HG03520 (cell line): ENCODE measurements at regions not wholly inside any gene's neighbourhood (a gene's known extent, or its start where the extent isn't known, plus 50 kb on each side); places are given as distances from the start of the nearest gene placed in this dataset.

Source experiments
- ATAC-seq: cut with Tn5 transposase; IDR thresholded peaks from one replicate; pipeline ENCODE4 v1.9.1; 2021; ENCODE audit warnings: mild to moderate bottlenecking, moderate library complexity; ENCODE audit not compliant: unreplicated experiment

DNA sequence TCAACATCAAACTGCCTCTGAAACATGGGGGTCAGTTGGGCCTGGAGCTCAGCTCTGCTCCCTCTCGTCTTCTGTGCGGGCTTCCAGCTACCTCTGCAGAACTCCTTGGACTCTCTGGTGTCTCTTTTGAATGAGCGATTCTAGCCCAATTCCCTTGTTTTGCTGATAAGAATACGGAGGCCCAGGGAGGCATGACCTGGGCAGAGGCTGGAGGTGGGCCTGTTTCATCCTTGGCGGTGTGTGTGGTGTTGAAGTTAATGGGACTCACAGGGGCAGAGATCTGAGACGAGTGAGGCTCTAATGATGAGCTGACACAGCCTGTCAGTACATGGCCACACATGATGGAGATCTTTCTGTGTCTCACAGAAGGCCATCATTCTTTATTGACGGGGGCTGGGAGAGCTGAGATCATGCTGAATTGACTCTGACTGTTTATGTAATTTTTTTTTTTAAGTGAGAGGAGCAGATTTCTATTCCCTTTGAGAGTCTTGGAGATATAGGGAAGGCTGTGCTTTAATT, 134.5 kb downstream of the URB2 start:
- no peak for ATAC-seq

DNA sequence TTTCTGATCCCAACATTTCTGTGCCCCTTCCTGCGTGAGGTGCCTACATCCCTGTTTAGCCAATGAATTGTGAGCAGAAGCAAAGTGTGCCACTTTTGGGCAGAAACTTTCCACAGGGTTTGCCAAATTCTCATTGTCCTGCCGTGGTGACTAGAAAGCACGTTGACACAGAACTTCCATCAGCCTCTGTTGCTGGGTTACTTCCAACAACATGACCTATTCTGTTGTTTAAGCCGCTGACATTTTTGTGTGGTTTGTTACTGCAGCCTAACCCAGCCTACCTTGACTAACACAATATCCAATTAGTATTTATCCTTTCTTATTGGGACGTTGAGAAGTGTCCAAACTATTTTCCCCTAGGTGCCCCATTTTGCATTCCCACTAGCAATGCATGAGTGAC, 136.8 kb downstream of the URB2 start:
- ATAC-seq = no peak

DNA sequence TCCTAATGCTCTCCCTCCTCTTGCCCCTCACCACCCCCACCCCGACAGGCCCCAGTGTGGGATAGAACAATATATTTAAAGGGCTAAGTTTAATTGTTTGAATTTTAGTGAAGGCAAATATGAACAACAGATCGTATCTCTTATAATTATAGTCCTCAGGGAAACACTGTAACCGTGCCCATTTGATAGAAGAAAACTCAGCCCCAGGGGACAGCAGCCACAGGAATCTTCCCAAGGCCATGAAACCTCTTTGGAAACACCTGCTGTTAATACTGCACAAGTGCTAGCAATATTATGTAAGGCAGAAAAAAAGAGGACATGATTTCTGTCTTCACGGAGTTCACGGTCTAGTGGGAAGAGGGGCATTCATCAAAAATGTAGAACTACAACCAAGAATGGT, 142.2 kb downstream of the URB2 start:
- no peak for ATAC-seq

DNA sequence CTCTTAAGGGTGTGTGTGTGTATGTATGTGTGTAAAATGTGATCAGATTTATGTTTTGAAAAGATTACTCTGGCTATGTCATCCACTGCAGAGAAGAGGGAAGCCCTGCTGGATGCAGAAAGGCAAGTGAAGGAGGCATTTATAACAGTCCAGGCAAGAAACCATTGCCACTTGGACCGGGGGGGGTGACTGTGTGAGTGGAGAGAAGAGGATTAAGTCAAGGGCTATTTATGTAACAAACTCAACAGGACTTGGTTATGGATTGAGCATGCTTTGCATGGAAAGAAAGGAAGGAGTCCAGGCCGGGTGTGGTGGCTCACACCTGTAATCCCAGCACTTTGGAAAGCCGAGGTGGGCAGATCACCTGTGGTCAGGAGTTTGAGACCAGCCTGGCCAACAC, 143.0 kb downstream of the URB2 start:
- ATAC-seq = no peak

DNA sequence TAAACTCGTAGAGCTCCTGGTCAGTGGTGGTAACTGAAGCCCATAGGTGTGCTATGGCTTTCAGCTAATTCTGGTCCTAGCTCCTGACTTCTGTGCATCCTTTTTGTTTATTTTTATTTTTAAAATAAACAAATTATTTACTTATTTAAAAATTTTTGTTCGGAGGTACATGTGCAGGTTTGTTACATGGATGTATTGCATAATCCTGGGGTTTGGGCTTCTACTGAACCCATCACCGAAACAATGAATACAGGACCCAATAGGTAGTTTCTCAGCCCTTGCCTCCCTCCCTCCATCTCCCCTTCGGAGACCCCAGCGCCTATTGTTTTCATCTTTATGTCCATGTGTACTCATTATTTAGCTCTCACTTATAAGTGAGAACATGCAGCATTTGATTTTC, 143.8 kb downstream of the URB2 start:
- no peak for ATAC-seq

DNA sequence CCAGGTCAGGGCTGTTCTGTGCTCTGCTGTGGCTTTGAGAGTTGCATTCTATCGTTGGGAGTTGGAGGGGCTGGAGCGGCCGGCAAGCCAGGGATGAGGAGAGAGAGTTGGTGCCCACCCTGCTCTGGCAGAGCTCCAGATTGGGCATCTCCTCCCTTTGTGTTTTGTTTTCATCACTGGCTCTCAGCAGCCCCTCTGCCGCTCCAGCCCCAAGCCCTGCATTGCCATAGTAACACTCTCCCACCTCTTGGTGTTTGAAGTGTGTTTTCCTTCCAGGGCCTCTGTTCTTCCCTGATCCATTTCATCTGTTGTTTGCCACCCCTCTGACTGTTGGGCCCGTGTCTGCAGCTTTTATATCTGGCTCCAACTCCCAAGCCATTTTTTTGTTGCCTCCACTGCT, 152.7 kb downstream of the URB2 start:
- ATAC-seq = no peak

DNA sequence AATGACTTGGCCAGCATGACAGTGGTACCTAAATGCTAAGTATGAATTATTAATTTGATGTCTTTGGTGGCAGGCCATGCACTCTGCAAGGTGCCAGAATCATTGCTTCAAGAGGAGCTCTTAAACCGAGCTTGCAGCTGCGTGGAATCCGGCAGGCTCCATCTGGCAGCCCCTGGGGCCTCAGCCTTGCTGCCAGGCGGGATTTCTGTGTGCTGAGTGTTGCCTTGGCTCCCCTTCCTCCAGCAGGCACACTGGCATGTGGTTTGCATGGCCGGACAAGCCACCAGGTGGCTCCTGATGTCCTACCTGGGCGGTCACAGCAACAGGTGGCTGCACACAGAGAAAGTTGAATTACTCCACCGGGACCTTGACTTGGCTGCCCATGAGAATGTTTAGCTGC, 155.4 kb downstream of the URB2 start:
- ATAC-seq = no peak

DNA sequence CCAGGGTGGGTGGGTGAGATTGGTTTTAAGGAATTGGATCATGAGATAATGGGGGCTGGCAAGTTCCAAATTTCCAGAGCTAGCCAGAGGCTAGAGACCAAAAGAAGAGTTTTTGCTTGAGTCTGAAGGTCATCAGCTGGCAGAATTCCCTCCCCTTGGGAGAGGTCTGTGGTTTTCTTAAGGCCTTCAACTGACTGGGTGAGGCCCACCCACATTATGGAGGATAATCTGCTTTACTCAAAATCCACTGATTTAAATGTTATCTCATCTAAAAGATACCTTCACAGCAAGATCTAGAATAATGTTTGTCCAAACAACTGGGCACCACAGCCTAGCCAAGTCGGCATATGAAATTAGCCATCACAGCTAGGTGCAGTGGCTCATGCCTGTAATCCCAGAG, 156.4 kb downstream of the URB2 start:
- ATAC-seq = no peak

DNA sequence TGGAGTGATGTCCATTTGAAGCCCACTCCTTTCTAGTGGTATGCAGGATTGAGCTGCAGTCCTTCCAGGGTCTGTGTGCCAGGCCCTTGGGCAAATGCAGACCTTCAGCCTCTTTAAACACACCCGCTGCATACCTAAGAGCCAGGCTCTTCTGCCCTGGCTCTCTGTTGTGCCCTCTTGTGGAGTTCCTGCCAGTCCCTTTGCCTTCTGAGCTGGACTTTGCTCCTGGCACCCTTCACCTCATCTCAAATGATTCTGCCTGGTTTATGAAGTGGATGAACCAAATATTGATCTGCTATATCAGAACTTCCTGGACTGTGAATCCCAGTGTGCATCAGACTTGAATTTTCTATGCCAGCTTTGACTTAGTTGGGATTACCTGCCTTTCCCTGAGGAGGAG, 158.8 kb downstream of the URB2 start:
- no peak for ATAC-seq

DNA sequence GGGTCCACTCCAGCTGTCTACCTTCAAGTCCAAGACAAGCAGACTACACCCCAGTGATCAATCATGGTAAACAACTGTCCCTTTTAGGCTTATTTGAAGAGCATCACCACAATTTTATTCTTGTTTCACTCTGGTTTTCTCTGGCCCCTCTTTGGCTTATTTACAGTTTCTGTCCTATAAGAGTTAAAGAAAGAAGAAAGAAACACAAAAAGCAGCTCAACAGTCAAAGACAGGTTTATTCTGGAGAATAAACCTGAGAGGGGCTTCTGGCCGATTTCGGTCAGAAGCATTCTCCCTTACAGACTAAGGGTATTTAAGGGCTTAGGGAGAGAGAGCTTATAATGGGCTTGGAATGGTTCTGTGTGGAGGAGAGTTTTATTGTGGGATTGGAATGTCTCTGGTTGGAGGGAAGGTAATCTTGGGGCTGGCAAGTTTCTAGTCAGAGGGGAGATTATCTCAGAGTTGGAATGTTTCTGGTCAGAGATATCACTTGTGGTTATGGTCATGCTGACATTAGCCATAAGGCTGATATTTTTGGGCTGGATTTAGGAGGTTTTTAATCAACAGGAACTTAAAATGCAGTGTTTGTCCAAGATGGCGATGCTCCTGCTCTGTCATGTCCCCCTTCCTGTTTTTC, 161.0 kb downstream of the URB2 start:
- ATAC-seq = no peak

DNA sequence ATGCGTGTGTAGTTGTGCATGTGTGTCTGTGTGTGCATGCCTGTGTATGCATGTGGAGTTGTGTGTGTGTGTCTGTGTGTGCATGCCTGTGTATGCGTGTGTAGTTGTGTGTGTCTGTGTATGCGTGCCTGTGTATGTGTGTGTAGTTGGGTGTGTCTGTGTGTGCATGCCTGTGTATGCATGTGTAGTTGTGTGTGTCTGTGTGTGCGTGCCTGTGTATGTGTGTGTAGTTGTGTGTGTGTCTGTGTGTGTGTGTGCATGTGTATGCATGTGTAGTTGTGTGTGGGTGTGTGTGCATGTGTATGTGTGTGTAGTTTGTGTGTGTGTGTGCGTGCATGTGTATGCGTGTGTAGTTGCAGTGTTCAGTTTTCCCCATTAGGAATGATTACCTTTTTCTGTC, 162.0 kb downstream of the URB2 start:
- no peak for ATAC-seq

DNA sequence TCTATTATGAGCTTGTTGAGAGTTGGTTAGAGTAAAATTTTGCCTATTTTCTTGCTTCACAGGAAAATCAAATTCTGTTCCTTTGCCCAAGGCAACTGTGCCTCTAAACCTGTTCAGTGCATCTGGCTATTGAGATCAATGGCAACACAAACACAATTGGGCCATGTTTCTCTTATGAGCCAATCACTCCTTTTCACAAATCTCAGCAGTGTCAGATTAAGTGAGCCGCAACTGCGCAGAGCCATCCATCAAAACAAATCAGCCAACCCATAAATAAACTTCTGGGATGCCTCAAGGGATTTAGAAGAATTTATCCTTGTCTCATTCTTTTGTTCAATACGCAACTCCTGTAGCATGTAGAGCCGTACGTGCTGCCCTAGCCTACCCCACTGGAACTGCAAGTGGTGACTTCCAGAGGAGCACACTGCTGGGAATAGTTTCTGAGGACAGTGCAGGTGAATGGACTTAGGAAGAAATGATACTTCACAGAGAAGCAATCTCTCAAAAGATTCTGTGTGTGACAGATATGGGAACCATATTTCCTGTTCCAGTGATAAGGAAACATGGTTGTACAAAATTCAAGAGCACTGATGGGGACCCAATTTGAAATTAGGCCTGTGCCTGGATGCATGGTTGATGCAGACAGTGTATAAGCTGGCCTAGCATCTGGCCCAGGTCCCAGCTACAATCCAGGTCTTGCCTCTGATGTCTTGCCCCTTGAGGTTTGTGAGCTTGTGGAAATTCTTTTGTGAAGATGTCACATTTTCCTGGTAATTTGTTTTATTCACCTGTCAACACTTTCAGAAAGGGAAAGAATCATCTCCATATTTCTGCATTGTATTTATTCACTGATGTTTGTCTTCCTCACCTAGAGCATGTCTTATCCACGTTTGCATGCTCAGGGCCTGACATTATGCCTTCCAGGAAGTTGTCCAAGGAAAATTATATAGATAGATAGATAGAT, 166.2 kb downstream of the URB2 start:
- no peak for ATAC-seq

DNA sequence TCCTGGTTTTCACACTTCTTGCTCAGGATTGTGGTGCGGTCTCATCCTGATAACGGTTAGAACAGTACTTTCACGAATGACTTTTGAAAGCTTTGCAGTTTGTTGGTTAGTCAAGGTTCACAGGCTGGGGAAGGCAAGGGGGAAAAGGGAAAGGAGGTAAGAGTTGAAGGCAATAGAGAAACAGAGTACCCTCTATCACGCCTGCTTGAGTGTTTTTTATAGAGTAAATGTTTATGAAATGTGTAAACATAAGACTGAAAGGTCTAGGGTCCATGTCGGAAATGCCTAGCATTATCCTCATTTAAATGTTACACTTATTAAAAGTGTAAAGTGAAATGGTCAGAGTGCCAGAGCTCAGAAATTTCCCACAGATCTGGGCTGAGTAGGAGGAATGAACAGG, 167.4 kb downstream of the URB2 start:
- no peak for ATAC-seq

DNA sequence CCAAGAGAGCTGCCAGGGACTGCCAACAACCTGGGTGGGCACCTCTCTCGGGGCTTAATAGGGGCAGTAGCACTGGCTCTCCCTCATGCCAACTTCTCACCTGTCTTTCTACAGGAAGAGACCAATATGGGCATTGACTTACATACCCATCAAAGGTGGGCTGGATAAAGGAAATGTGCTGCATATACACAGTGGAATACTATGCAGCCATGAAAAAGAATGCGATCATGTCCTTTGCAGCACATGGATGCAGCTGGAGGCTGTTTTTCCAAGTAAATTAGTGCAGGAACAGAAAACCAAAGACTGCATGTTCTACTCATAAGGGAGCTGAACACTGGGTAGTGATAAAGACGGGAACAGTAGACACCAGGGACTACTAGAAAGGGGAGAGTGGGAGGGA, 172.5 kb downstream of the URB2 start:
- ATAC-seq = no peak

DNA sequence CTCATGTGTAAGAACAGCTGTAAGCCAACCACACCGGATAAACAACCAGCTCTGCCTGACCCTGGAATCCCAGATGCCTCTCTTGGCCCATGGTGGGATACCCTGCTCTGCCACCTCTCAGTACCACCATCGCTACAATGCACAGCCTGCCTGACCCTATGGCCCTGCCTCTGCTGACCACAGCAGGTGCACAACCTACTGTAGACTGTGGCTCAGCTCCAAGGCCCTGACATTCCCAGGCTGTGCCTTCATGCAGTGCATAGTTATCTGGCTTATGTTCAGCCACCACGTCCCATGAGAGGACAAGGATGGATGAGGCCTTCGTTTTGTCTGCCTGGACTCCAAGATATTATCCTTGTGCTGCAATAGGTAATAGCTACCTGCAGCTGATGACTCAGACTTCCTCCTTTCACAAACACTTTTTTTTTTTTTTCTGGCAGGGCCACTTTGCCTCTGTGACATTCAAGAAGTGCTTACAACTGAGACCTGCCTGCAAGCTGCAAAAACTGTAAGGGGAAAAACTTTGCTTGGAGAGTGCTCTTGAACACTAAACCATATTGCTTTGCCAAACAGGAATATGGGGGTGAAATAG, 177.7 kb downstream of the URB2 start:
- ATAC-seq = no peak

DNA sequence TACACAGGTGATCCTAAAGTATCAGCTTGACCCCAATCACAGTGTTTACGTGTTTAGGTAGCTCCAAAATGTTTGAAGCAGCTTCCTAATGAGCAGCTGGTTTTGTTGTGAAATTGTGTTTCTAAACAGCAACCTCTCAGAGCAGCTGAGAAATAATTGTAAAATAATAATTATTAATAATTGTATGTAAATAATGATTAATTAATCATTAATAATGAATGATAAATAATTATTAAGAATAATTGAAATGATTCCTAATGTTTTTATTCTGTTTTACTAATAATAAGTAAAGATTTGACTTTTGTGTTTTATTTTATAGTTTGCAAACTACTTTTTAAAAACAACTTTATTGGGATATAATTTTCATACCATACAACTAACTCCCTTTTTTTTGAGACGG, 182.2 kb downstream of the URB2 start:
- no peak for ATAC-seq

DNA sequence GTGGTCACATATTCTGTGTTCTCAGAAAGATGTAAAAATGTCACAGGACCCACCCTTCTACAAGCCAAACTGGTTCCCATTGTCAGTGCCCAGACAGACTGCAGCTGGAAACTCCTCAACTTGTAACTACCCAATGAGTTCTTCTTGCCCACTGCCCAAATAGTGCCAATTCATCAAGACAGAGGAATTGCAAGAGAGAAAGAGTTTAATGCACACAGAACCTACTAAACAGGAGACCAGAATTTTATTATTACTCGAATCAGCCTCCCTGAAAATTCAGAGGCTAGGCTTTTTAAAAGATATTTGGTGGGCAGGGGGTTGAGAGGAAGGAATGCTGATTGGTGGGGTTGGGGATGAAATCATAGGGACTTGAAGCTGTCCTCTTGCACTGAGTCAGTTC, 184.1 kb downstream of the URB2 start:
- ATAC-seq = no peak

DNA sequence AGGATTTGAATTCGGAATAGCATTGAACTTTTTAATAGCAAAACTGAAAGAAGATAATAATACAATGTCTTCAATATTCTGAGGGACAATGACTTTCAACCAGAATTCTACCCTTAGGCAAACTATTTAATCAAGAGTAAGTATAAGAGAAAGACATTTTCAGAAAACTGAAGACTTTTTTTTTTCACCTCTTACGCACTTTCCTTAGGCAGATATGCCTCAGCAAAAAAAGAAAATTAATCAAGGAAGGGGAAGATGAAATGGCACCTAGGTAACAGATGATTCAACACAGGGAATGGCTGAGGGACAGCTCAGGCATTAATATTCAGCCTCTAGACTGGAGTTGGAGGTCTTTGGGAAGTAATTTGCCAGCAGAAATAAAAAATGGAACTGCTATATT, 184.9 kb downstream of the URB2 start:
- ATAC-seq = no peak

DNA sequence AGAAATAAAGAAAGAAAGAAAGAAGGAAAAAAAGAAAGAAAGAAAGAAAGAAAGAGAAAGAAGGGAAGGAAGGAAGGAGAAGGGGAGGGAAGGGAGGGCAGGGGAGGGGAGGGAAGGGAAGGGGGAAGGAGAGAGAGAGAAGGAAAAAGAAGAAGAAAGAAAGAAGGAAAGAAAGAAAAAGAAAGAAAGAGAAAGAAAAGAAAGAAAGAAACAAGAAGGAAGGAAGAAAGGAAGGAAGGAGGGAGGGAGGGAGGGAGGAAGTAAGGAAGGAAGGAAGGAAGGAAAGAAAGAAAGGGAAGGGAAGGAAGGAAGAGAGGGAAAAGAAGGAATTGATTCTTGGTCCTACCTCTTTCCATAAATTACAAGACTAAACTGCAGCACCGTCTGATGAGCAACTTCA, 186.1 kb downstream of the URB2 start:
- ATAC-seq = no peak

DNA sequence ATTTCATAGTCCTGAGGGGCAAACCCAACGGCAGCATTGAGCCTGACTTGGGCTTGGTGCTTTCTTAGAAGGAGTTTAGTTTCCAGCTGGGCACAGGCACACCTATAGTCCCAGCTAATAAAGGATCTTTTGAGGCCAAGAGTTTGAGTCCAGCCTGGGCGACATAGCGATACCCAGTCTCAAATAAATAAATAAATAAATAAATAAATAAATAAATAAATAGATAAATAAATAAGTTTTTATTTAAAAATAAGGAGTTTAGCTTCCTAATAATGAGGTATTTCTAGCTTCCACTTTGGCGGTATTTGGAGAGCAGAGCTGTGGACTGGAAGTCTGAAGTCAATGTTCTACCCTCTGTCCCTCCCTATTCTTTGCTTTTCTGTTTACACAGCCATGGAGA, 186.6 kb downstream of the URB2 start:
- ATAC-seq = no peak

DNA sequence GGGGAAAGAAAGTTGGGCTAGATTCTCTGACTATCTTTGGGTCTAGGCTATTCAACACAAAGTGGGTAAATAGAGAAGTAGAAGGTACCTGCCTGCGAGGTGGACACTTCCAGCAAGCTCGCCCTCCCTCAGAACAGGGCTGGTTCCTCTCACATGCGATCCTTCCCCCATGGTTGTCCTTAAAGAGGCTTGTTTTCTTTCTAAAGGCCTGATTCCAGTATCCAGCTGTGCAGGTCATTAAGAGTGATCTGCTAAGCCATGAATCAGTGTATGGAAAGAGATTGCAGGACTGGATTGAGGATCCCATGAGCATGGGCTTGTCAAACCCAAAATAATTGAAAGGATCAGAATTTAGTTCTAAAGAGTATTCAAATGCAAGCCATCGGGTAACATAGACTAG, 189.0 kb downstream of the URB2 start:
- ATAC-seq = no peak

DNA sequence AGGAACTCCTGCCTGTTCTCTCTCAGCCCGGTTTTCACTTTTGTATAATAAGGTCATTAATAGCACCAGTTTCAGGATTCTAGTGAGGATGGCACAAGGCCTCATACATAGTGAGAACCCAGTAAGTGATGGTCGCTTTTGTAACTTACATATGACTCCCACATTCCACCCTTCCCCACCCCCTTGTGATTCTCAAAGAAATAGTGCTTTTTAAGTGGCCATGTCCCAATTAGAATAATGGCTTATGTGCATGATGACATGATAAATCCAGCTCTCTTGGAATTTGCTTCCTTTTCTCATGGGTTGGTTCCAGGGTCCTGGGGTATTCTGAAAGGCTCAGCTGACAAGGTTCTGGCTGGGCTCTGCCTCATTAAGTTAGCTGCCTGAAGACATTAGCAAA, 189.9 kb downstream of the URB2 start:
- ATAC-seq = no peak
